ENCODE measurements at regions not wholly inside any gene's neighbourhood (a gene's known extent, or its start where the extent isn't known, plus 50 kb on each side); places are given as distances from the start of the nearest gene placed in this dataset.
"Not testable (repeated sequence)": the region's sequence is repeated elsewhere in the genome, so short reads cannot be mapped to it uniquely, and the experiment has no call there.

- DNase-seq (ENCODE audit: low spot score), result no peak
Measured at GRCh38 chr3:118075873-118076272, 958.8 kb downstream of the IGSF11 start.

GRCh38 chr3:118077332-118077731 lies 957.3 kb downstream of the IGSF11 start:
- no peak for DNase-seq (ENCODE audit: low spot score)

GRCh38 chr3:118080889-118081288 lies 953.8 kb downstream of the IGSF11 start:
- DNase-seq (ENCODE audit: low spot score), result no peak

- DNase-seq (ENCODE audit: low spot score), result no peak
Measured at GRCh38 chr3:118088696-118089095, 946.0 kb downstream of the IGSF11 start.

GRCh38 chr3:118089563-118089962 lies 945.1 kb downstream of the IGSF11 start:
- no peak for DNase-seq (ENCODE audit: low spot score)

- no peak for DNase-seq (ENCODE audit: low spot score)
Measured at GRCh38 chr3:118097226-118097625, 937.4 kb downstream of the IGSF11 start.

- DNase-seq (ENCODE audit: low spot score), result no peak
Measured at GRCh38 chr3:118097660-118098059, 937.0 kb downstream of the IGSF11 start.

- DNase-seq (ENCODE audit: low spot score), result no peak
Measured at GRCh38 chr3:118098827-118099226, 935.8 kb downstream of the IGSF11 start.

- DNase-seq (ENCODE audit: low spot score), result no peak
Measured at GRCh38 chr3:118101891-118102290, 932.8 kb downstream of the IGSF11 start.

GRCh38 chr3:118102737-118103136 lies 931.9 kb downstream of the IGSF11 start:
- no peak for DNase-seq (ENCODE audit: low spot score)

- no peak for DNase-seq (ENCODE audit: low spot score)
Measured at GRCh38 chr3:118108201-118108600, 926.4 kb downstream of the IGSF11 start.

GRCh38 chr3:118108769-118109168 lies 925.9 kb downstream of the IGSF11 start:
- DNase-seq (ENCODE audit: low spot score), result no peak

- DNase-seq (ENCODE audit: low spot score), result no peak
Measured at GRCh38 chr3:118110211-118110610, 924.4 kb downstream of the IGSF11 start.

GRCh38 chr3:118116991-118117390 lies 917.7 kb downstream of the IGSF11 start:
- no peak for DNase-seq (ENCODE audit: low spot score)

GRCh38 chr3:118126751-118127150 lies 907.9 kb downstream of the IGSF11 start:
- no peak for DNase-seq (ENCODE audit: low spot score)

GRCh38 chr3:118127992-118128391 lies 906.7 kb downstream of the IGSF11 start:
- DNase-seq (ENCODE audit: low spot score), result no peak

GRCh38 chr3:118128886-118129285 lies 905.8 kb downstream of the IGSF11 start:
- DNase-seq (ENCODE audit: low spot score), result no peak

GRCh38 chr3:118137778-118138177 lies 896.9 kb downstream of the IGSF11 start:
- DNase-seq (ENCODE audit: low spot score), result no peak

GRCh38 chr3:118144919-118145318 lies 889.7 kb downstream of the IGSF11 start:
- DNase-seq (ENCODE audit: low spot score), result no peak

GRCh38 chr3:118146658-118147375 lies 887.8 kb downstream of the IGSF11 start:
- no peak for DNase-seq (ENCODE audit: low spot score)

- DNase-seq (ENCODE audit: low spot score), result no peak
Measured at GRCh38 chr3:118151164-118151563, 883.5 kb downstream of the IGSF11 start.

GRCh38 chr3:118162627-118163588 lies 871.7 kb downstream of the IGSF11 start:
- DNase-seq (ENCODE audit: low spot score), result not testable (repeated sequence)

GRCh38 chr3:118165413-118165812 lies 869.2 kb downstream of the IGSF11 start:
- no peak for DNase-seq (ENCODE audit: low spot score)
